ENCODE measurements at regions not wholly inside any gene's neighbourhood (a gene's known extent, or its start where the extent isn't known, plus 50 kb on each side); places are given as distances from the start of the nearest gene placed in this dataset.

DNA sequence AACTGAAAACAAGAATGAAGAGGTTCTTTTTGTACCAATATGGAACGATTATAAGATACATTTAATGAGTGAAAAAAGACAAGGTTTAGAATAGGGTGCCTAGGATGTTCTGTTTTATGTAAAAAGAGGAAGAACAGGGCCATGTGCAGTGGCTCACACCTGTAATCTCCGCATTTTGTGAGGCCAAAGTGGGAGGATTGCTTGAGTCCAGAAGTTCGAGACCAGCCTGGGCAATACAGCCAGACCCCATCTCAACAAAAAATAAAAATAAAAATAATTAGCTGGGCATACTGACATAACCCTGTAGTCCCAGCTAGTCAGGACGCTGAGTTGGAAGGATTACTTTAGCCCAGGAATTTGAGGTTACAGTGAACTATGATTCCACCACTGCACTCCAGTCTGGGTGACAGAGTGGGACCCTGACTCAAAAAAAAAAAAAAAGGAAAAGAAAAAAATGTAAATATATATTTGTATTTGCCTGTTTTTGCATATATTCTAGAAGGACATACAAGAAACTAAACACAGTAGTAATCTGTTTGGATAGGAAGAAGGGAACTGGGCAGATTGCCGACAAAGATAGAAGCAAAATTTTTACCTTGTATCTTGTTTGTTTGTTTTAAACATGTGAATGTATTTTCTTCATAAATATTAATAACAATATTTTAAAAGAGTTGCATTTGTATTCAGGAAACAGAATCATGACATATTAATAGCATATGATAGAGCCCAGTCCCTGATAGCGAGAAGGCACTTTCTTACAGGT lies 174.3 kb downstream of the SOX2 start:
- Histone ChIP-seq H3K4me1 (no peaks in the 10 kb centered on the region), H3K9me3 (no peaks in the 10 kb centered on the region), H3K36me3 (no peaks in the 10 kb centered on the region), H3K4me3 (no peak overlapping the region), H3K27ac (replicated peaks in 1 of 4) (no peak overlapping the region), H3K27me3 (peaks cover 0 to 14% (median 0%) of the 10 kb centered on the region in 4 donors)
- WGBS, result 81% methylated on average over 6 of the region's 6 CpGs
- TF ChIP-seq POLR2A (IDR thresholded peaks at IDR 0.05; ENCODE audit: low read depth), result no peak
- no peak for TF ChIP-seq POLR2AphosphoS5 (IDR thresholded peaks at IDR 0.05)
- TF ChIP-seq EP300 (IDR thresholded peaks at IDR 0.05), result no peak
- TF ChIP-seq, protein P1, sequence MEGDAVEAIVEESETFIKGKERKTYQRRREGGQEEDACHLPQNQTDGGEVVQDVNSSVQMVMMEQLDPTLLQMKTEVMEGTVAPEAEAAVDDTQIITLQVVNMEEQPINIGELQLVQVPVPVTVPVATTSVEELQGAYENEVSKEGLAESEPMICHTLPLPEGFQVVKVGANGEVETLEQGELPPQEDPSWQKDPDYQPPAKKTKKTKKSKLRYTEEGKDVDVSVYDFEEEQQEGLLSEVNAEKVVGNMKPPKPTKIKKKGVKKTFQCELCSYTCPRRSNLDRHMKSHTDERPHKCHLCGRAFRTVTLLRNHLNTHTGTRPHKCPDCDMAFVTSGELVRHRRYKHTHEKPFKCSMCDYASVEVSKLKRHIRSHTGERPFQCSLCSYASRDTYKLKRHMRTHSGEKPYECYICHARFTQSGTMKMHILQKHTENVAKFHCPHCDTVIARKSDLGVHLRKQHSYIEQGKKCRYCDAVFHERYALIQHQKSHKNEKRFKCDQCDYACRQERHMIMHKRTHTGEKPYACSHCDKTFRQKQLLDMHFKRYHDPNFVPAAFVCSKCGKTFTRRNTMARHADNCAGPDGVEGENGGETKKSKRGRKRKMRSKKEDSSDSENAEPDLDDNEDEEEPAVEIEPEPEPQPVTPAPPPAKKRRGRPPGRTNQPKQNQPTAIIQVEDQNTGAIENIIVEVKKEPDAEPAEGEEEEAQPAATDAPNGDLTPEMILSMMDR (IDR thresholded peaks at IDR 0.05), result no peak
- intact Hi-C loops (cut with DNase I), result no loop called here
- no peak for DNase-seq (ENCODE audit: extremely low spot score)

DNA sequence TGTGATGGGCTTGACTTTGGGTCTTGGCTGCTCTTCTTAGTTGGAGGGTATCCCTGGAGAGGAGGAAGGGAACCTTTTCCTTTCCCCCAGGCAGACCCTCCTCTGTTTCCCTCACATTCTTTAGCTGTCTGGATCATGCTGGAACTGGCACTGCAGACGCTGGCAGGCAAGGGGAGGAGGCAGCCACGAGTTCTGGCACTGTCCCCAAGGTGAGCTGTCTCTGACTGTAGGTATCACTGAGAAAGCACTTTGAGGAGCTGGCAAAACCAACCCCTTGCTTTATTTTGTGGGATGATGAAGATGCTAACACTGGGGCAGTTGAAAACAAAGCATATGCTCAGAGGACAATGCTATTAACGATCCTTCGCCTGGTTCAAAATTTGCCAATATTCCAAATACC lies 175.0 kb downstream of the SOX2 start:
- intact Hi-C loops (cut with DNase I), result no loop called here
- no peak for DNase-seq (ENCODE audit: extremely low spot score)
- Histone ChIP-seq H3K36me3 (no peaks in the 10 kb centered on the region), H3K4me3 (no peak overlapping the region), H3K9me3 (no peaks in the 10 kb centered on the region), H3K27me3 (peaks cover 0 to 14% (median 0%) of the 10 kb centered on the region in 4 donors), H3K4me1 (no peaks in the 10 kb centered on the region), H3K27ac (replicated peaks in 1 of 4) (no peak overlapping the region)
- TF ChIP-seq POLR2AphosphoS5 (IDR thresholded peaks at IDR 0.05), result no peak
- TF ChIP-seq, protein P1 (IDR thresholded peaks at IDR 0.05), result no peak
- no peak for TF ChIP-seq EP300 (IDR thresholded peaks at IDR 0.05)
- no peak for TF ChIP-seq POLR2A (IDR thresholded peaks at IDR 0.05; ENCODE audit: low read depth)
- WGBS, result 84% methylated on average over 3 of the region's 4 CpGs

DNA sequence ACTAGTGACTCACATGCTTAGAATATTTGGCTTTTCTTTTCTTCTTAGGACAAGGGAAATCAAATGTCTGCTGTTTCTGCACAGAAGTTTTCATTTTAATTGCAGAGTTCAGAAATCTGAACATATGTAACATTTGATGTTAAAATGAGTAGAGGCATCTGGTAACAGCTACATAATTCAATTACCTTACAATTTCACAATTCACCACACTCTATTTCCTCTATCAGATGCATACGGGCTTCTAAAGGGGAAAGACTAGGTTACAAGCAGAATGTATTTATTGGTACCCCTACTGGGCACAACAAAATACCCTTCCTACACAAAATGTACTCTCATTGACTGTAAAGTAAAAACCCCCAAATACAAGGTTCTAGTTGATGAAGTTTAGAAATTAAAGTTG lies 176.0 kb downstream of the SOX2 start:
- H3K4me1 ChIP-seq, result no peaks in the 10 kb centered on the region
- TF ChIP-seq, protein P1 (IDR thresholded peaks at IDR 0.05), result no peak
- TF ChIP-seq EP300 (IDR thresholded peaks at IDR 0.05), result no peak
- no peak for TF ChIP-seq POLR2A (IDR thresholded peaks at IDR 0.05; ENCODE audit: low read depth)
- TF ChIP-seq POLR2AphosphoS5 (IDR thresholded peaks at IDR 0.05), result no peak
- no peaks in the 10 kb centered on the region for H3K36me3 ChIP-seq
- intact Hi-C loops (cut with DNase I), result no loop called here
- no peaks in the 10 kb centered on the region for H3K9me3 ChIP-seq
- no peak overlapping the region for H3K27ac ChIP-seq (replicated peaks in 1 of 4)
- H3K27me3 ChIP-seq, result peaks cover 0 to 14% (median 0%) of the 10 kb centered on the region in 4 donors
- no peak for DNase-seq (ENCODE audit: extremely low spot score)
- no peak overlapping the region for H3K4me3 ChIP-seq
- WGBS, result 45% methylated on average over 1 of the region's 1 CpG

DNA sequence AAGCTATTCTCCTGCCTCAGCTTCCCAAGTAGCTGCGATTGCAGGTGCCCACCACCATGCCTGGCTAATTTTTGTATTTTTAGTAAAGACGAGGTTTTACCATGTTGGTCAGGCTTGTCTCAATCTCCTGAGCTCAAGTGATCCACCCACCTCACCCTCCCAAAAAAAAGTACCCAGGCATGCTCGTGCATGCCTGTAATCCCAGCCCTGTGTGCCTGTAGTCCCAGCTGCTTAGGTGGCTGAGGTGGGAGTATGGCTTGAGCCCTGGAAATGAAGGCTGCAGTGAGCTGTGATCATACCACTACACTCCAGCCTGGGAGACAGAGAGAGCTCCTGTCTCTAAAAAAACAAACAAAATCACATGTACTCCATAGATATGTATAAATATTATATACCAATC lies 176.5 kb downstream of the SOX2 start:
- Histone ChIP-seq H3K27ac (replicated peaks in 1 of 4) (no peak overlapping the region), H3K27me3 (peaks cover 0 to 14% (median 0%) of the 10 kb centered on the region in 4 donors), H3K36me3 (no peaks in the 10 kb centered on the region), H3K4me3 (no peak overlapping the region), H3K4me1 (no peaks in the 10 kb centered on the region), H3K9me3 (no peaks in the 10 kb centered on the region)
- no peak for TF ChIP-seq POLR2A (IDR thresholded peaks at IDR 0.05; ENCODE audit: low read depth)
- TF ChIP-seq EP300 (IDR thresholded peaks at IDR 0.05), result no peak
- TF ChIP-seq, protein P1 (IDR thresholded peaks at IDR 0.05), result no peak
- no peak for TF ChIP-seq POLR2AphosphoS5 (IDR thresholded peaks at IDR 0.05)
- intact Hi-C loops (cut with DNase I), result no loop called here
- WGBS, result 87% methylated on average over 3 of the region's 3 CpGs
- no peak for DNase-seq (ENCODE audit: extremely low spot score)

All from esophagus muscularis mucosa (tissue), 4 donors.